GM18867 (cell line): ENCODE measurements at regions not wholly inside any gene's neighbourhood (a gene's known extent, or its start where the extent isn't known, plus 50 kb on each side); places are given as distances from the start of the nearest gene placed in this dataset.

Experiments used
- ATAC-seq: cut with Tn5 transposase; IDR thresholded peaks from one replicate; pipeline ENCODE4 v1.9.1; 2021; ENCODE audit warnings: mild to moderate bottlenecking, moderate library complexity; ENCODE audit not compliant: unreplicated experiment

- no peak for ATAC-seq
These were observed 54.4 kb upstream of the NEK7 start for GRCh38 chr1:198102454-198102827.

GRCh38 chr1:198105185-198105584 lies 51.6 kb upstream of the NEK7 start:
- no peak for ATAC-seq

- no peak for ATAC-seq
These were observed 50.8 kb upstream of the NEK7 start for GRCh38 chr1:198106011-198106410.
